ENCODE measurements at regions not wholly inside any gene's neighbourhood (a gene's known extent, or its start where the extent isn't known, plus 50 kb on each side); places are given as distances from the start of the nearest gene placed in this dataset.

- DNase-seq (no peak), ATAC-seq (no peak)
- Histone ChIP-seq H3K27ac (ENCODE audit: low read length) (no peak overlapping the region), H3K4me3 (ENCODE audit: low read length) (no peak overlapping the region), H3K9me3 (ENCODE audit: control insufficient read depth, low read length) (no peaks in the 10 kb centered on the region), H3K27me3 (ENCODE audit: control insufficient read depth, insufficient read depth) (no peaks in the 10 kb centered on the region), H3K4me1 (ENCODE audit: control insufficient read depth, insufficient read depth, low read length) (no peaks in the 10 kb centered on the region)
- WGBS, result 74% methylated on average over 7 of the region's 7 CpGs
- intact Hi-C loops (cut with DNase I), result no loop called here
These were observed 352.4 kb downstream of the KLF5 start for GRCh38 chr13:73411067-73411809.

- DNase-seq, result no peak
These were observed 347.6 kb downstream of the KLF5 start for GRCh38 chr13:73406454-73406853.

GRCh38 chr13:73404581-73404980 is 345.8 kb downstream of the KLF5 start:
- H3K27me3 ChIP-seq (ENCODE audit: control insufficient read depth, insufficient read depth), result no peaks in the 10 kb centered on the region
- H3K4me3 ChIP-seq (ENCODE audit: low read length), result no peak overlapping the region
- DNase-seq (no peak), ATAC-seq (no peak)
- 37% methylated on average over 2 of the region's 2 CpGs for WGBS
- H3K4me1 ChIP-seq (ENCODE audit: control insufficient read depth, insufficient read depth, low read length), result no peaks in the 10 kb centered on the region
- intact Hi-C loops (cut with DNase I), result no loop called here
- H3K9me3 ChIP-seq (ENCODE audit: control insufficient read depth, low read length), result no peaks in the 10 kb centered on the region
- H3K27ac ChIP-seq (ENCODE audit: low read length), result no peak overlapping the region

More at GRCh38 chr13:73406454-73406853, 347.6 kb downstream of the KLF5 start:
- H3K27ac ChIP-seq (ENCODE audit: low read length), result no peak overlapping the region
- no peaks in the 10 kb centered on the region for H3K27me3 ChIP-seq (ENCODE audit: control insufficient read depth, insufficient read depth)
- no peaks in the 10 kb centered on the region for H3K4me1 ChIP-seq (ENCODE audit: control insufficient read depth, insufficient read depth, low read length)
- H3K9me3 ChIP-seq (ENCODE audit: control insufficient read depth, low read length), result no peaks in the 10 kb centered on the region
- 83% methylated on average over 1 of the region's 1 CpG for WGBS
- intact Hi-C loops (cut with DNase I), result no loop called here
- ATAC-seq, result no peak
- H3K4me3 ChIP-seq (ENCODE audit: low read length), result no peak overlapping the region

GRCh38 chr13:73403355-73404120 is 344.7 kb downstream of the KLF5 start:
- Histone ChIP-seq H3K27ac (ENCODE audit: low read length) (no peak overlapping the region), H3K4me3 (ENCODE audit: low read length) (no peak overlapping the region), H3K9me3 (ENCODE audit: control insufficient read depth, low read length) (no peaks in the 10 kb centered on the region), H3K4me1 (ENCODE audit: control insufficient read depth, insufficient read depth, low read length) (no peaks in the 10 kb centered on the region), H3K27me3 (ENCODE audit: control insufficient read depth, insufficient read depth) (no peaks in the 10 kb centered on the region)
- intact Hi-C loops (cut with DNase I), result no loop called here
- WGBS, result 58% methylated on average over 1 of the region's 1 CpG
- ATAC-seq (no peak), DNase-seq (no peak)

GRCh38 chr13:73401769-73402168 is 343.0 kb downstream of the KLF5 start:
- DNase-seq (no peak), ATAC-seq (no peak)
- no peak overlapping the region for H3K27ac ChIP-seq (ENCODE audit: low read length)
- H3K27me3 ChIP-seq (ENCODE audit: control insufficient read depth, insufficient read depth), result no peaks in the 10 kb centered on the region
- no peak overlapping the region for H3K4me3 ChIP-seq (ENCODE audit: low read length)
- no peaks in the 10 kb centered on the region for H3K9me3 ChIP-seq (ENCODE audit: control insufficient read depth, low read length)
- H3K4me1 ChIP-seq (ENCODE audit: control insufficient read depth, insufficient read depth, low read length), result no peaks in the 10 kb centered on the region
- WGBS, result 42% methylated on average over 2 of the region's 2 CpGs
- intact Hi-C loops (cut with DNase I), result no loop called here

- Histone ChIP-seq H3K27ac (ENCODE audit: low read length) (no peak overlapping the region), H3K9me3 (ENCODE audit: control insufficient read depth, low read length) (no peaks in the 10 kb centered on the region), H3K27me3 (ENCODE audit: control insufficient read depth, insufficient read depth) (no peaks in the 10 kb centered on the region), H3K4me3 (ENCODE audit: low read length) (no peak overlapping the region), H3K4me1 (ENCODE audit: control insufficient read depth, insufficient read depth, low read length) (no peaks in the 10 kb centered on the region)
- DNase-seq (no peak), ATAC-seq (no peak)
- 68% methylated on average over 10 of the region's 10 CpGs for WGBS
- intact Hi-C loops (cut with DNase I), result no loop called here
These were observed 340.8 kb downstream of the KLF5 start for GRCh38 chr13:73399347-73400216.

- no peak overlapping the region for H3K27ac ChIP-seq (ENCODE audit: low read length)
- no peaks in the 10 kb centered on the region for H3K4me1 ChIP-seq (ENCODE audit: control insufficient read depth, insufficient read depth, low read length)
- no peak overlapping the region for H3K4me3 ChIP-seq (ENCODE audit: low read length)
- ATAC-seq (no peak), DNase-seq (no peak)
- 67% methylated on average over 8 of the region's 8 CpGs for WGBS
- no peaks in the 10 kb centered on the region for H3K27me3 ChIP-seq (ENCODE audit: control insufficient read depth, insufficient read depth)
- no peaks in the 10 kb centered on the region for H3K9me3 ChIP-seq (ENCODE audit: control insufficient read depth, low read length)
- intact Hi-C loops (cut with DNase I), result no loop called here
These were observed 338.9 kb downstream of the KLF5 start for GRCh38 chr13:73397496-73398305.

GRCh38 chr13:73394066-73394465 is 335.3 kb downstream of the KLF5 start:
- intact Hi-C loops (cut with DNase I), result no loop called here
- Histone ChIP-seq H3K4me3 (ENCODE audit: low read length) (no peak overlapping the region), H3K4me1 (ENCODE audit: control insufficient read depth, insufficient read depth, low read length) (no peaks in the 10 kb centered on the region), H3K27ac (ENCODE audit: low read length) (no peak overlapping the region), H3K27me3 (ENCODE audit: control insufficient read depth, insufficient read depth) (no peaks in the 10 kb centered on the region), H3K9me3 (ENCODE audit: control insufficient read depth, low read length) (no peaks in the 10 kb centered on the region)
- ATAC-seq, result no peak
- DNase-seq, result no peak

- no peaks in the 10 kb centered on the region for H3K27me3 ChIP-seq (ENCODE audit: control insufficient read depth, insufficient read depth)
- H3K27ac ChIP-seq (ENCODE audit: low read length), result no peak overlapping the region
- DNase-seq, result no peak
- no peak for ATAC-seq
- H3K4me1 ChIP-seq (ENCODE audit: control insufficient read depth, insufficient read depth, low read length), result no peaks in the 10 kb centered on the region
- H3K9me3 ChIP-seq (ENCODE audit: control insufficient read depth, low read length), result no peaks in the 10 kb centered on the region
- WGBS, result 95% methylated on average over 2 of the region's 2 CpGs
- intact Hi-C loops (cut with DNase I), result no loop called here
- no peak overlapping the region for H3K4me3 ChIP-seq (ENCODE audit: low read length)
These were observed 331.3 kb downstream of the KLF5 start for GRCh38 chr13:73390100-73390499.

GRCh38 chr13:73388586-73388985 is 329.8 kb downstream of the KLF5 start:
- ATAC-seq, result no peak
- intact Hi-C loops (cut with DNase I), result no loop called here
- H3K27me3 ChIP-seq (ENCODE audit: control insufficient read depth, insufficient read depth), result no peaks in the 10 kb centered on the region

More at GRCh38 chr13:73388586-73388985, 329.8 kb downstream of the KLF5 start:
- Histone ChIP-seq H3K27ac (ENCODE audit: low read length) (no peak overlapping the region), H3K4me1 (ENCODE audit: control insufficient read depth, insufficient read depth, low read length) (no peaks in the 10 kb centered on the region), H3K4me3 (ENCODE audit: low read length) (no peak overlapping the region), H3K9me3 (ENCODE audit: control insufficient read depth, low read length) (no peaks in the 10 kb centered on the region)
- DNase-seq, result no peak

Data from right cardiac atrium (tissue), 5 donors.